A673 (cell line): ENCODE measurements at regions not wholly inside any gene's neighbourhood (a gene's known extent, or its start where the extent isn't known, plus 50 kb on each side); places are given as distances from the start of the nearest gene placed in this dataset.

Source experiments
- EZH2 ChIP-seq: fragments of 200-600 bp; sonication (generic); IDR thresholded peaks from 2 replicates; pipeline ENCODE4 v1.6.1; 2017; ENCODE audit warnings: borderline replicate concordance, low read depth, mild to moderate bottlenecking, mixed read lengths, antibody characterized with exemption, low read length; ENCODE audit not compliant: poor library complexity, severe bottlenecking
- TF ChIP-seq, protein P1 (sequence below): fragments of 300-800, 200-600 bp; sonication (generic); conservative IDR thresholded peaks from 2 replicates; pipeline ENCODE4 v1.5.1; 2017; ENCODE audit warnings: low read depth, mild to moderate bottlenecking, antibody characterized with exemption, low read length, moderate library complexity, mixed read lengths

DNA sequence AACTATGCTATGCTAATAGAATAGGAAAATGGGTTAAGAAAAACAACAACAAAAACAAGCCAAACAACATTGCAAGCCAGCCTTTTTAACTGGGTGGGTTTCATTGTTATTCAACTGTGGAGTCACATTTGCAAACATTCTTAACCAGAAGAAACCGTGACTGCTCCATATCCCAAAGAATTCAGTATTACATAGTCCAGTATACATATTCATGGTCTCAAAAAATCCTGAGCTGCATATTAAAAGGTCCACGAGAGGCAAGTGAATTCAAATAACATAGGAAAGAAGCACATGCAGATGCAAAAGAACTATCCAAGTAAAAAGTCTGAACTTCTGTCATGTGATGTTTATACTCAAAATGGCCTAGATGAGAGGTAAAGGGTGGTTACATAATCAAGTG lies 179.1 kb upstream of the ETAA1 start:
- TF ChIP-seq, protein P1, sequence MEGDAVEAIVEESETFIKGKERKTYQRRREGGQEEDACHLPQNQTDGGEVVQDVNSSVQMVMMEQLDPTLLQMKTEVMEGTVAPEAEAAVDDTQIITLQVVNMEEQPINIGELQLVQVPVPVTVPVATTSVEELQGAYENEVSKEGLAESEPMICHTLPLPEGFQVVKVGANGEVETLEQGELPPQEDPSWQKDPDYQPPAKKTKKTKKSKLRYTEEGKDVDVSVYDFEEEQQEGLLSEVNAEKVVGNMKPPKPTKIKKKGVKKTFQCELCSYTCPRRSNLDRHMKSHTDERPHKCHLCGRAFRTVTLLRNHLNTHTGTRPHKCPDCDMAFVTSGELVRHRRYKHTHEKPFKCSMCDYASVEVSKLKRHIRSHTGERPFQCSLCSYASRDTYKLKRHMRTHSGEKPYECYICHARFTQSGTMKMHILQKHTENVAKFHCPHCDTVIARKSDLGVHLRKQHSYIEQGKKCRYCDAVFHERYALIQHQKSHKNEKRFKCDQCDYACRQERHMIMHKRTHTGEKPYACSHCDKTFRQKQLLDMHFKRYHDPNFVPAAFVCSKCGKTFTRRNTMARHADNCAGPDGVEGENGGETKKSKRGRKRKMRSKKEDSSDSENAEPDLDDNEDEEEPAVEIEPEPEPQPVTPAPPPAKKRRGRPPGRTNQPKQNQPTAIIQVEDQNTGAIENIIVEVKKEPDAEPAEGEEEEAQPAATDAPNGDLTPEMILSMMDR, result no peak
- no peak for TF ChIP-seq EZH2
